Transverse colon (tissue), 4 donors: ENCODE measurements at regions not wholly inside any gene's neighbourhood (a gene's known extent, or its start where the extent isn't known, plus 50 kb on each side); places are given as distances from the start of the nearest gene placed in this dataset.

Source experiments
- DNase-seq: peaks from one replicate; pipeline ENCODE4 v3.0.0-alpha.2; 2019
- H3K27ac ChIP-seq, 4 donors: fragments of 200-600 bp; sonication (generic); 2 replicates each; pipeline ENCODE4 v1.5.1; 2016 to 2018; ENCODE audit warnings: inconsistent platforms in 4 of 4
- H3K27me3 ChIP-seq: fragments of 200-600 bp; sonication (generic); 2 replicates; pipeline ENCODE4 v1.5.1; 2017; ENCODE audit warnings: inconsistent platforms
- H3K36me3 ChIP-seq, 4 donors: fragments of 200-600 bp; sonication (generic); 2 replicates each; pipeline ENCODE4 v1.5.1; 2017 to 2019; ENCODE audit warnings: inconsistent platforms in 4 of 4
- H3K4me1 ChIP-seq, 4 donors: fragments of 200-600 bp; sonication (generic); 2 replicates each; pipeline ENCODE4 v1.5.1; 2017 to 2020; ENCODE audit warnings: inconsistent platforms in 4 of 4
- H3K4me3 ChIP-seq, 4 donors: fragments of 200-600 bp; sonication (generic); 1 replicate in 1 of 4; 2 replicates in 3 of 4; pipeline versions ENCODE4 v1.5.1 to v1.6.1; 2017 to 2019; ENCODE audit warnings: inconsistent platforms in 4 of 4
- H3K9me3 ChIP-seq, 2 donors: fragments of 200-600 bp; sonication (generic); 2 replicates each; pipeline ENCODE4 v1.5.1; 2017 to 2019; ENCODE audit warnings: inconsistent platforms in 2 of 2
- CTCF ChIP-seq, 5 experiments: fragments of 200-600 bp in 3 of 5; fragments of 450-650 bp in 2 of 5; sonication (generic) in 3 of 5; IDR thresholded peaks; 1 replicate in 2 of 5; 2 replicates in 3 of 5; pipeline ENCODE4 v1.5.1; 2016 to 2017; ENCODE audit warnings: antibody characterized with exemption in 5 of 5, inconsistent platforms in 3 of 5, mild to moderate bottlenecking in 2 of 5, moderate library complexity in 1 of 5
- EP300 ChIP-seq: sonication (generic); formaldehyde crosslinking; IDR thresholded peaks from one replicate; pipeline ENCODE4 v1.6.1; 2017; ENCODE audit warnings: antibody characterized with exemption, low read depth
- POLR2A ChIP-seq: fragments of 450-650 bp; IDR thresholded peaks from one replicate; pipeline ENCODE4 v1.6.1; 2016; ENCODE audit warnings: antibody characterized with exemption, mild to moderate bottlenecking, moderate library complexity
- POLR2AphosphoS5 ChIP-seq, 3 donors: sonication (generic); formaldehyde crosslinking; IDR thresholded peaks; one replicate each; pipeline ENCODE4 v1.6.1; 2016; ENCODE audit warnings: antibody characterized with exemption in 3 of 3
- WGBS, 2 donors: methylation state at CpG; one replicate each; pipeline ENCODE4 v1.1.5; 2018; ENCODE audit warnings: low coverage in 1 of 2; 5-methylcytosine and 5-hydroxymethylcytosine counted together
- in situ Hi-C, 4 donors: fragments of 200-750 bp; cut with MboI; loops; one replicate each; pipeline versions ENCODE4 v1.15.0 to v1.15.1; 2017; ENCODE audit warnings: low sequenced_read_pairs in 3 of 4, low pct_ligation_motif_present in 1 of 4, low pct_unique_long_range_greater_than_20kb in 1 of 4
- intact Hi-C: fragments of 100-400 bp; cut with DNase I; formaldehyde crosslinking; loops from one replicate; pipeline ENCODE4 v1.15.1; 2023; ENCODE audit warnings: low total_unique reads

- Histone ChIP-seq H3K4me1 (no peaks in the 10 kb centered on the region), H3K9me3 (no peaks in the 10 kb centered on the region), H3K27ac (no peak overlapping the region), H3K4me3 (no peak overlapping the region), H3K36me3 (no peaks in the 10 kb centered on the region), H3K27me3 (no peaks in the 10 kb centered on the region)
- in situ Hi-C loops (no loop called here), intact Hi-C loops (no loop called here)
- 85 to 96% methylated on average over 4 of the region's 4 CpGs for WGBS, 2 donors
- no peak for TF ChIP-seq POLR2AphosphoS5 (IDR thresholded peaks at IDR 0.05)
- TF ChIP-seq POLR2A: no peak
- TF ChIP-seq EP300: no peak
- no peak for TF ChIP-seq CTCF (IDR thresholded peaks at IDR 0.05)
- DNase-seq: no peak
These were observed 505.8 kb upstream of the GHITM start for GRCh38 chr10:83633547-83633946.

GRCh38 chr10:83636826-83637225 lies 502.5 kb upstream of the GHITM start:
- Histone ChIP-seq H3K27ac (no peak overlapping the region), H3K27me3 (no peaks in the 10 kb centered on the region), H3K36me3 (no peaks in the 10 kb centered on the region), H3K4me3 (no peak overlapping the region), H3K4me1 (no peaks in the 10 kb centered on the region), H3K9me3 (no peaks in the 10 kb centered on the region)
- in situ Hi-C loops: no loop called here
- TF ChIP-seq POLR2A (no peak), POLR2AphosphoS5 (IDR thresholded peaks at IDR 0.05) (no peak)
- intact Hi-C loops: no loop called here
- DNase-seq: no peak
- WGBS, 2 donors: 75 to 87% methylated on average over 3 of the region's 3 CpGs

GRCh38 chr10:83647526-83647925 lies 491.8 kb upstream of the GHITM start:
- DNase-seq: no peak
- H3K36me3 ChIP-seq: no peaks in the 10 kb centered on the region
- H3K27ac ChIP-seq: no peak overlapping the region
- in situ Hi-C loops (no loop called here), intact Hi-C loops (no loop called here)
- no peak overlapping the region for H3K4me3 ChIP-seq
- TF ChIP-seq POLR2A (no peak), POLR2AphosphoS5 (IDR thresholded peaks at IDR 0.05) (no peak), EP300 (no peak), CTCF (IDR thresholded peaks at IDR 0.05) (no peak)
- no peaks in the 10 kb centered on the region for H3K4me1 ChIP-seq
- no peaks in the 10 kb centered on the region for H3K9me3 ChIP-seq
- H3K27me3 ChIP-seq: no peaks in the 10 kb centered on the region

- Histone ChIP-seq H3K4me3 (no peak overlapping the region), H3K4me1 (no peaks in the 10 kb centered on the region), H3K36me3 (no peaks in the 10 kb centered on the region), H3K27me3 (no peaks in the 10 kb centered on the region), H3K9me3 (no peaks in the 10 kb centered on the region), H3K27ac (no peak overlapping the region)
- 51 to 55% methylated on average over 1 of the region's 1 CpG for WGBS, 2 donors
- in situ Hi-C loops: no loop called here
- intact Hi-C loops: no loop called here
- no peak for DNase-seq
- TF ChIP-seq CTCF (IDR thresholded peaks at IDR 0.05): no peak
- TF ChIP-seq POLR2A: no peak
- TF ChIP-seq EP300: no peak
- no peak for TF ChIP-seq POLR2AphosphoS5 (IDR thresholded peaks at IDR 0.05)
These were observed 491.1 kb upstream of the GHITM start for GRCh38 chr10:83648201-83648600.

- WGBS, 2 donors: 85 to 96% methylated on average over 3 of the region's 3 CpGs
- no peaks in the 10 kb centered on the region for H3K4me1 ChIP-seq
- intact Hi-C loops: no loop called here
These were observed 489.8 kb upstream of the GHITM start for GRCh38 chr10:83649471-83649870.

More at GRCh38 chr10:83649471-83649870, 489.8 kb upstream of the GHITM start:
- H3K9me3 ChIP-seq: no peaks in the 10 kb centered on the region
- no peak for TF ChIP-seq POLR2A
- TF ChIP-seq EP300: no peak
- no peak for TF ChIP-seq CTCF (IDR thresholded peaks at IDR 0.05)
- TF ChIP-seq POLR2AphosphoS5 (IDR thresholded peaks at IDR 0.05): no peak
- no peak for DNase-seq
- no peak overlapping the region for H3K27ac ChIP-seq
- H3K27me3 ChIP-seq: no peaks in the 10 kb centered on the region
- in situ Hi-C loops: no loop called here
- no peak overlapping the region for H3K4me3 ChIP-seq
- H3K36me3 ChIP-seq: no peaks in the 10 kb centered on the region
